Right ventricle myocardium inferior (tissue), 1 donor: ENCODE measurements at regions not wholly inside any gene's neighbourhood (a gene's known extent, or its start where the extent isn't known, plus 50 kb on each side); places are given as distances from the start of the nearest gene placed in this dataset.

Experiments used
- ATAC-seq: fragments of 200-7000 bp; cut with Tn5 transposase; one replicate; pipeline ENCODE4 v1.9.1; 2020; ENCODE audit warnings: mild to moderate bottlenecking, moderate library complexity
- DNase-seq: peaks from one replicate; pipeline ENCODE4 v3.0.0; 2021; ENCODE audit errors: missing footprints
- intact Hi-C: fragments of 100-400 bp; cut with DNase I; formaldehyde crosslinking; loops from one replicate; pipeline ENCODE4 v1.11.0; 2022
- donor health status: DM: no; HTN: yes; CAD: no; lungs with severe emphysema.

- intact Hi-C loops = no loop called here
- ATAC-seq (no peak), DNase-seq (no peak)
Measured at GRCh38 chr1:88433556-88433955, 250.5 kb upstream of the PKN2 start.

GRCh38 chr1:88434836-88435235 is 249.2 kb upstream of the PKN2 start:
- ATAC-seq (no peak), DNase-seq (no peak)
- intact Hi-C loops = no loop called here

- intact Hi-C loops = no loop called here
- no peak for ATAC-seq
- DNase-seq = no peak
Measured at GRCh38 chr1:88441022-88441421, 243.1 kb upstream of the PKN2 start.

- intact Hi-C loops = no loop called here
- no peak for DNase-seq
- no peak for ATAC-seq
Measured at GRCh38 chr1:88451856-88452255, 232.2 kb upstream of the PKN2 start.

GRCh38 chr1:88453295-88453694 is 230.8 kb upstream of the PKN2 start:
- ATAC-seq (no peak), DNase-seq (no peak)
- intact Hi-C loops = no loop called here

GRCh38 chr1:88454781-88455180 is 229.3 kb upstream of the PKN2 start:
- intact Hi-C loops = no loop called here

GRCh38 chr1:88455621-88456256 is 228.3 kb upstream of the PKN2 start:
- ATAC-seq (no peak), DNase-seq (no peak)
- intact Hi-C loops = no loop called here

More at GRCh38 chr1:88454781-88455180, 229.3 kb upstream of the PKN2 start:
- no peak for DNase-seq
- no peak for ATAC-seq

- intact Hi-C loops = no loop called here
- ATAC-seq (no peak), DNase-seq (no peak)
Measured at GRCh38 chr1:88457197-88457596, 226.9 kb upstream of the PKN2 start.

GRCh38 chr1:88461007-88461406 is 223.1 kb upstream of the PKN2 start:
- intact Hi-C loops = loop anchor here (5.0 kb wide), 1 partner anchor 86 kb away; no protein-coding TSS in a partner anchor
- DNase-seq (no peak), ATAC-seq (no peak)

GRCh38 chr1:88462096-88462487 is 222.0 kb upstream of the PKN2 start:
- DNase-seq (no peak), ATAC-seq (no peak)
- intact Hi-C loops = loop anchor here (5.0 kb wide), 1 partner anchor 85 kb away; no protein-coding TSS in a partner anchor

GRCh38 chr1:88462488-88463261 is 221.4 kb upstream of the PKN2 start:
- intact Hi-C loops = loop anchor here (5.0 kb wide), 1 partner anchor 85 kb away; no protein-coding TSS in a partner anchor
- ATAC-seq = peak; percentile 88
- peak; percentile 72 for DNase-seq

GRCh38 chr1:88463401-88463985 is 220.6 kb upstream of the PKN2 start:
- intact Hi-C loops = loop anchor here (5.0 kb wide), 1 partner anchor 84 kb away; no protein-coding TSS in a partner anchor
- DNase-seq (no peak), ATAC-seq (no peak)

- ATAC-seq = no peak
- intact Hi-C loops = no loop called here
Measured at GRCh38 chr1:88466011-88466410, 218.1 kb upstream of the PKN2 start.

GRCh38 chr1:88466899-88467580 is 217.0 kb upstream of the PKN2 start:
- ATAC-seq = no peak
- intact Hi-C loops = no loop called here
- peak; percentile 58 for DNase-seq

More at GRCh38 chr1:88466011-88466410, 218.1 kb upstream of the PKN2 start:
- no peak for DNase-seq

GRCh38 chr1:88472298-88472697 is 211.8 kb upstream of the PKN2 start:
- ATAC-seq (peak; percentile 96), DNase-seq (no peak)
- intact Hi-C loops = no loop called here

GRCh38 chr1:88472714-88473113 is 211.4 kb upstream of the PKN2 start:
- DNase-seq (no peak), ATAC-seq (no peak)
- intact Hi-C loops = no loop called here

- ATAC-seq (no peak), DNase-seq (no peak)
- intact Hi-C loops = no loop called here
Measured at GRCh38 chr1:88474555-88475304, 209.3 kb upstream of the PKN2 start.

- DNase-seq (no peak), ATAC-seq (no peak)
- intact Hi-C loops = no loop called here
Measured at GRCh38 chr1:88484881-88485280, 199.2 kb upstream of the PKN2 start.

GRCh38 chr1:88488237-88488636 is 195.8 kb upstream of the PKN2 start:
- DNase-seq (no peak), ATAC-seq (no peak)
- intact Hi-C loops = no loop called here
